ENCODE measurements at regions not wholly inside any gene's neighbourhood (a gene's known extent, or its start where the extent isn't known, plus 50 kb on each side); places are given as distances from the start of the nearest gene placed in this dataset.
A peak's percentile ranks its signal among the peaks of the same experiment; 100 is the strongest.
"Not testable (repeated sequence)": the region's sequence is repeated elsewhere in the genome, so short reads cannot be mapped to it uniquely, and the experiment has no call there.

DNA sequence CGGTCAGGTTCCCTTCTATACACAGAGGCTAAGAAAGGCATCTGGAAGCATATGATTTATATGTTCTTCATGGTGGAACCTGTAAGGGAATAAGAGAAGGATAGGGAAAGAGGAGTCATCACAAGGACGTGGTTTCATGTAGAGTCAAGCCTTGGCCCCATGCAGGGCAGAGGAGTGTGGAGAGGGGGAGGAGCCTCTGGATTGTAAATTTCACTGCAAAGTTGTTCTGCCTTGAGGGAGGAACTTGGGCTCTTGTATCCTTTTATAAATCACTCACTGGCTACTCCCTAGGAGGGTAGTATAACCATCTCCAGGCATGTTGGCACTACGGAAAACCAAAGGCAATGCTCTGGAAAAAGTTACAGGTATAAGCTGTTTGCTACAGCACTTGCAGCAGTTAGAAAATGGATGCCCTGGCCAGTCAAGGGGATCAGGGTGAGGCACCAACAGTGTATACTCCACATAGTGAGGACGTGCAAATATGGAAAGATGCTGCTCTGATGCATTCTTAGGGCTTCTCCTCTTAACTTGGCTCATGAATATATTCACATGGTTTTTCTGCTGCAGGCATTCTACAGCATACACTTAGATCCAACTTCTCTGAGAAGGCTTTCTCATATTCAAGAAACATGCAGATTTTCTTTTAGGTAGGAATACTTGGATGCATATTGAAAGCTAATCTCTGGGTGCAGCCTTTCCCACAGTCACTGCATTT, 60.3 kb upstream of the ZNF81 start:
- H3K4me3 ChIP-seq (ENCODE audit: low read length), result no peak overlapping the region
- TF ChIP-seq CTCF (conservative IDR thresholded peaks at IDR 0.05; ENCODE audit: low read length), result no peak
- DNase-seq (ENCODE audit: low read depth), result no peak

GRCh38 chrX:47772764-47773163, 63.9 kb upstream of the ZNF81 start:
- H3K4me3 ChIP-seq (ENCODE audit: low read length), result no peak overlapping the region
- no peak for DNase-seq (ENCODE audit: low read depth)
- TF ChIP-seq CTCF (conservative IDR thresholded peaks at IDR 0.05; ENCODE audit: low read length), result no peak

GRCh38 chrX:47771473-47771872, 65.2 kb upstream of the ZNF81 start:
- no peak overlapping the region for H3K4me3 ChIP-seq (ENCODE audit: low read length)
- no peak for TF ChIP-seq CTCF (conservative IDR thresholded peaks at IDR 0.05; ENCODE audit: low read length)
- no peak for DNase-seq (ENCODE audit: low read depth)

GRCh38 chrX:47762826-47763225, 73.9 kb upstream of the ZNF81 start:
- DNase-seq (ENCODE audit: low read depth); H3K4me3 ChIP-seq (ENCODE audit: low read length): not testable (repeated sequence)

DNA sequence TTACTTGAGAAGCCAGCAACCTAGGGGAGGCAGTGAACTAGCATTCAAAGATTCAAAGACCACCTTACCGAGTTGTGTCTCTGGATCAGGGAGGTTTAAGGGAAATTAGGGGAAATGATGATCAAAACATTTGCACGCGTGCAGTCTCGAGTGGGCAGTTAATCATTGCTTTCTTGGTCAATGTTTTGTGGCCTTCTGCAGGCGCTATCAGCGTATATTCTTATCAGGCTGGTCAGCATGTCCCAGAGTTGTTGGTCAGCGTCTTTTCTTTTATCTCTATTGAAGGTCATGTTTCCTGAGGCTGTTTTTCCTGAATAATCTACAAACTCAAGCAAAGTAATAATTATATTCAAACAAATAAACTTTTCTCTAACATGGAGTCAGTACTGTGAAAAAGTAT, 84.0 kb upstream of the ZNF81 start:
- no peak for DNase-seq (ENCODE audit: low read depth)
- TF ChIP-seq CTCF (conservative IDR thresholded peaks at IDR 0.05; ENCODE audit: low read length), result no peak
- H3K4me3 ChIP-seq (ENCODE audit: low read length), result no peak overlapping the region

- H3K4me3 ChIP-seq (ENCODE audit: low read length), result no peak overlapping the region
- peak; percentile 51 for TF ChIP-seq CTCF (conservative IDR thresholded peaks at IDR 0.05; ENCODE audit: low read length)
- peak; percentile 26 for DNase-seq (ENCODE audit: low read depth)
Observed at GRCh38 chrX:47751670-47752069, 85.0 kb upstream of the ZNF81 start.

DNA sequence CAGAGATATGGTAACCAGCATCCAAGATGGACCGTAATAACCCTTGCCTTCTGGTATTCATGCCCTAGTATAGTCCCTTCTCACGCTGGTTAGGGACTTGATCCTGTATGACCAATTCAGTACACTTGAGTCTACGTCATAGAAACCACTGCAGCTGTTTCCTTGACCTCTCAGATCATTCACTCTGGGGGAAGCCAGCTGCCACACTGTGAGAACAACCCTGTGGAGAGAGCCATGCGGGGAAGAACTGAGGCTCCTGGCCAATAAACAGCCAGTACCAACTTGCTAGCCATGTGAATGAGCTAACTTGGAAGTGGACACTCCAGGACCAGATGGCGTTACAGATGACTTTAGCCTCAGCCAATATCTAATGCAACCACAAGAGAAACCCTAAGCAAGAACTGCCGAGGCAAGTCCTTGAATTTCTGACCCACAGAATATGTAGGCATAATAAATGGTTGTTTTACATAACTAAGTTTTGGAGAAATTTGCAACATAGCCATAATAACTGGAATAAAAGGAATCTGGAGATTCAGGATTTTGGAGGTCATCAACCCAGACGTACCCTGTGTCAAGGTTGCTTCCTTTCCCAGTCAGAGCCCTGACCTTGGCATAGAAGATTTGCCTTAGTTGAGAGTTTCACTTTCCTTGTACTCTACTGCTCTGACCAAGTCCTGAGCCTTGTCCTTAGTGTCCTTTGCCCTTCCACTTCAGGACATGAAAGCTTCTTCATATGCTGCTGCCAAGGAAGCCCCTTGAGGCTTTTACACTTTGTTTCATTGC, 87.3 kb upstream of the ZNF81 start:
- H3K4me3 ChIP-seq (ENCODE audit: low read length), result no peak overlapping the region
- peak; percentile 17 for DNase-seq (ENCODE audit: low read depth)
- TF ChIP-seq CTCF (conservative IDR thresholded peaks at IDR 0.05; ENCODE audit: low read length), result no peak

Measured in AG10803 (cell line).